Endothelial cell of umbilical vein (primary cell): ENCODE measurements at regions not wholly inside any gene's neighbourhood (a gene's known extent, or its start where the extent isn't known, plus 50 kb on each side); places are given as distances from the start of the nearest gene placed in this dataset.

Experiments
- BruUV-seq: library from RNA; stranded (reverse); fragments of 400-500 nt; replicated peaks from 2 replicates; lab custom pipeline; 2021; lab: Mats Ljungman, UMichigan
- CTCF ChIA-PET: fragments of 300-600, 350-600 bp; sonication (Branson Sonifier 250); formaldehyde crosslinking; loops from one replicate; lab custom pipeline; 2021; ENCODE audit warnings: antibody characterized with exemption, inconsistent platforms; lab: Charles Lee
- POLR2A ChIA-PET: fragments of 300-600, 350-600 bp; sonication (Branson Sonifier 250); formaldehyde crosslinking; loops from one replicate; lab custom pipeline; 2021; ENCODE audit warnings: antibody characterized with exemption, inconsistent platforms; lab: Charles Lee
- DNase-seq: peaks from one replicate; pipeline ENCODE4 v3.0.0-alpha.2; 2011; ENCODE audit warnings: low read depth, low spot score
- FAIRE-seq: peaks from 2 replicates; lab custom pipeline; 2011; peaks lifted over from hg19 to GRCh38; lab: Jason Lieb, UNC
- H2AFZ ChIP-seq: 2 replicates; pipeline ENCODE4 v1.6.0; 2012; ENCODE audit warnings: low read depth, low read length, control low read depth, inconsistent platforms
- H3K27ac ChIP-seq: 2 replicates; pipeline ENCODE4 v1.5.1; 2011; ENCODE audit warnings: low read depth, mild to moderate bottlenecking, control low read depth, low read length, moderate library complexity; ENCODE audit not compliant: insufficient read depth
- H3K27me3 ChIP-seq, 2 experiments: 2 replicates each; pipeline versions ENCODE4 v1.6.0 to v1.6.1; 2011; ENCODE audit warnings: low read length in 2 of 2, mixed read lengths in 1 of 2; ENCODE audit not compliant: control insufficient read depth in 2 of 2, insufficient read depth in 2 of 2
- H3K36me3 ChIP-seq, 2 experiments: 2 replicates in 1 of 2; 3 replicates in 1 of 2; pipeline ENCODE4 v1.5.1; 2011; ENCODE audit warnings: low read length in 2 of 2, mild to moderate bottlenecking in 1 of 2, moderate library complexity in 1 of 2; ENCODE audit not compliant: control insufficient read depth in 2 of 2, insufficient read depth in 2 of 2; ENCODE audit errors: extremely low read depth in 1 of 2
- H3K4me1 ChIP-seq: 3 replicates; pipeline ENCODE4 v1.5.1; 2011; ENCODE audit warnings: mild to moderate bottlenecking, low read length; ENCODE audit not compliant: control insufficient read depth, insufficient read depth; ENCODE audit errors: extremely low read depth
- H3K4me2 ChIP-seq: 2 replicates; pipeline ENCODE4 v1.6.1; 2011; ENCODE audit warnings: low read length, control low read depth, mixed read lengths; ENCODE audit not compliant: insufficient read depth
- H3K4me3 ChIP-seq, 3 experiments: fragments of 200-600 bp in 1 of 3; sonication (generic), shearing (Covaris generic) in 1 of 3; replicated peaks in 1 of 3; 2 replicates each; pipeline ENCODE4 v1.5.1; 2011 to 2016; ENCODE audit warnings: control low read depth in 3 of 3, low read length in 3 of 3, mild to moderate bottlenecking in 2 of 3, inconsistent platforms in 1 of 3, low read depth in 1 of 3, moderate library complexity in 1 of 3; ENCODE audit not compliant: insufficient read depth in 1 of 3
- H3K79me2 ChIP-seq: 2 replicates; pipeline ENCODE4 v1.6.0; 2012; ENCODE audit warnings: low read length, inconsistent platforms; ENCODE audit not compliant: control insufficient read depth, insufficient read depth
- H3K9ac ChIP-seq: replicated peaks from 2 replicates; pipeline ENCODE3; 2011; ENCODE audit warnings: low read length, control low read depth; ENCODE audit not compliant: insufficient read depth; ENCODE audit errors: extremely low read depth
- H3K9me1 ChIP-seq: replicated peaks from 3 replicates; pipeline ENCODE4 v1.6.0; 2011; ENCODE audit warnings: mild to moderate bottlenecking, low read length; ENCODE audit not compliant: control insufficient read depth, insufficient read depth; ENCODE audit errors: extremely low read depth
- H3K9me3 ChIP-seq: replicated peaks from 2 replicates; pipeline ENCODE4 v1.5.1; 2012; ENCODE audit warnings: low read length, inconsistent platforms; ENCODE audit not compliant: control insufficient read depth, insufficient read depth
- H4K20me1 ChIP-seq: replicated peaks from 2 replicates; pipeline ENCODE3; 2011; ENCODE audit warnings: mild to moderate bottlenecking, low read length; ENCODE audit not compliant: control insufficient read depth, insufficient read depth; ENCODE audit errors: extremely low read depth
- CTCF ChIP-seq, 2 donors: IDR thresholded peaks; 1 replicate in 1 of 2; 2 replicates in 1 of 2; pipeline ENCODE4 v1.5.1; 2011; ENCODE audit warnings: low read length in 2 of 2, mild to moderate bottlenecking in 2 of 2, moderate library complexity in 2 of 2, control low read depth in 1 of 2, inconsistent platforms in 1 of 2, low read depth in 1 of 2; ENCODE audit not compliant: insufficient read depth in 1 of 2; ENCODE audit errors: extremely low read depth in 1 of 2
- EZH2 ChIP-seq: IDR thresholded peaks from 2 replicates; pipeline ENCODE4 v1.6.1; 2012; ENCODE audit warnings: borderline replicate concordance, low read depth, mild to moderate bottlenecking, moderate library complexity, low read length, inconsistent platforms; ENCODE audit not compliant: severe bottlenecking
- FOS ChIP-seq: IDR thresholded peaks from 2 replicates; pipeline ENCODE4 v1.6.1; 2011; ENCODE audit warnings: mild to moderate bottlenecking, low read length, moderate library complexity, borderline replicate concordance; ENCODE audit not compliant: insufficient read depth
- GATA2 ChIP-seq: IDR thresholded peaks from 2 replicates; pipeline ENCODE4 v1.7.0; 2011; ENCODE audit warnings: low read depth, mild to moderate bottlenecking, moderate library complexity, mixed read lengths, low read length; ENCODE audit not compliant: insufficient read length, insufficient read depth
- JUN ChIP-seq: IDR thresholded peaks from 2 replicates; pipeline ENCODE4 v1.6.1; 2011; ENCODE audit warnings: borderline replicate concordance, low read depth; ENCODE audit not compliant: insufficient read length, insufficient read depth
- MAX ChIP-seq: IDR thresholded peaks from 2 replicates; pipeline ENCODE4 v1.6.1; 2011; ENCODE audit not compliant: insufficient read depth, insufficient read length
- MYC ChIP-seq: IDR thresholded peaks from one replicate; pipeline ENCODE4 v1.6.1; 2011; ENCODE audit warnings: mild to moderate bottlenecking, low read depth, low read length
- POLR2A ChIP-seq: IDR thresholded peaks from 2 replicates; pipeline ENCODE4 v1.6.1; 2012; ENCODE audit warnings: low read depth, mild to moderate bottlenecking, control low read depth, low read length
- POLR2AphosphoS5 ChIP-seq: IDR thresholded peaks from 2 replicates; pipeline ENCODE4 v1.6.1; 2012; ENCODE audit warnings: low read depth, mild to moderate bottlenecking, control low read depth, low read length, moderate library complexity; ENCODE audit not compliant: insufficient read depth
- dilution Hi-C: fragments of 300-500 bp; cut with MboI; formaldehyde crosslinking; loops from one replicate; pipeline ENCODE4 v1.15.0; 2019; ENCODE audit warnings: low sequenced_read_pairs; ENCODE audit not compliant: extremely low pct_ligation_motif_present
- intact Hi-C: fragments of 100-400 bp; cut with micrococcal nuclease; formaldehyde crosslinking; loops from one replicate; pipeline ENCODE4 v1.10.0; 2022

GRCh38 chr13:50460358-50460757, 383.1 kb downstream of the DLEU7 start:
- no peaks in the 10 kb centered on the region for H3K36me3 ChIP-seq
- DNase-seq (no peak), FAIRE-seq (no peak)
- H3K4me2 ChIP-seq: no peak overlapping the region
- ChIA-PET POLR2A (no interaction called here), CTCF (no interaction called here)
- H4K20me1 ChIP-seq: no peaks in the 10 kb centered on the region
- H3K79me2 ChIP-seq: no peaks in the 10 kb centered on the region
- no peaks in the 10 kb centered on the region for H3K4me1 ChIP-seq
- H3K27ac ChIP-seq: no peak overlapping the region
- intact Hi-C loops (no loop called here), dilution Hi-C loops (no loop called here)
- H3K9ac ChIP-seq: no peak overlapping the region
- BruUV-seq: no TSS peak
- H3K4me3 ChIP-seq: no peak overlapping the region
- no peaks in the 10 kb centered on the region for H3K9me3 ChIP-seq
- TF ChIP-seq FOS (no peak), EZH2 (no peak), CTCF (IDR thresholded peaks at IDR 0.05; ENCODE audit: extremely low read depth in 1 of 2, insufficient read depth in 1 of 2, low read depth in 1 of 2, low read length in 2 of 2) (no peak), POLR2AphosphoS5 (no peak), MAX (no peak), JUN (no peak), GATA2 (no peak), MYC (no peak), POLR2A (no peak)
- no peak overlapping the region for H2AFZ ChIP-seq
- no peaks in the 10 kb centered on the region for H3K27me3 ChIP-seq
- H3K9me1 ChIP-seq: no peaks in the 10 kb centered on the region
